PFSK-1 (cell line): ENCODE measurements at regions not wholly inside any gene's neighbourhood (a gene's known extent, or its start where the extent isn't known, plus 50 kb on each side); places are given as distances from the start of the nearest gene placed in this dataset.

Experiments used
- FOXP2 ChIP-seq: optimal IDR thresholded peaks from 2 replicates; pipeline ENCODE3; 2011; ENCODE audit warnings: borderline replicate concordance, control low read depth, inconsistent platforms; ENCODE audit not compliant: insufficient read depth; ENCODE audit errors: extremely low read length, extremely low read depth
- POLR2AphosphoS5 ChIP-seq: IDR thresholded peaks from 2 replicates; pipeline ENCODE4 v1.6.1; 2012; ENCODE audit warnings: low read depth, mild to moderate bottlenecking, control low read depth, low read length, moderate library complexity
- SIN3A ChIP-seq: IDR thresholded peaks from 2 replicates; pipeline ENCODE4 v1.6.1; 2012; ENCODE audit warnings: mild to moderate bottlenecking, low read length, moderate library complexity, borderline replicate concordance; ENCODE audit not compliant: insufficient read depth
- TAF1 ChIP-seq: IDR thresholded peaks from 2 replicates; pipeline ENCODE4 v1.6.1; 2012; ENCODE audit warnings: low read length, control low read depth, borderline replicate concordance; ENCODE audit not compliant: insufficient read depth
- TF ChIP-seq, protein P1 (sequence below), 2 experiments: IDR thresholded peaks; 2 replicates each; pipeline versions ENCODE4 v1.6.1 to v1.8.0; 2011 to 2012; ENCODE audit warnings: low read depth in 2 of 2, low read length in 2 of 2, control low read depth in 1 of 2, inconsistent platforms in 1 of 2, mild to moderate bottlenecking in 1 of 2, moderate library complexity in 1 of 2; ENCODE audit not compliant: insufficient read depth in 1 of 2

DNA sequence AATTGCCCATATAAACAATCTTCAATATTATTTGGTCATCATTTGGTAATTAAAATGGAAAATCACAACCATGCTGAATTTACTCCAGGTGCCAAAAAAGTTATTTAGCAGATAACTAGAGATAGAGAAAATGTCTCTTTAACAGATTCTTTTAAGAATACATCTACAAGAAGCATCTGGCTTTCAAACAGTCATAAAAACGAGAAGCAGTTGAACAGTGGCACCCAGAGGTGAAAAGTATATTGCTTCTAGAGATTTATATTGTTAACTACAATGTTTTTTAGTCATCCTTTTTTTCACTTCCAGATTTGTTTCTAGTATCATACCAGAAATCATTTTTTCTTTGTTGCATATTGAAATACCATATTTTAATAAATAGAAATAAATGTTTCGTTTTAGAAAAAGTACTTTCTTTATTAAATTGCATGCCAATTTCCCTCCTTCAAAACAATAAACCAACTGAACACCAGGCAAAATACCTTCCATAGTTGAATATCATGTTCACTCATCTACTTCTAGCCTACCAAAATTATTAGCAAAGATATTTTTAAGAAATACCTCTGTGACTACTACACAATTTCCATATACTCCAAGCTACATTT is 65.4 kb upstream of the HNRNPA3 start:
- no peak for TF ChIP-seq FOXP2
- TF ChIP-seq, protein P1, sequence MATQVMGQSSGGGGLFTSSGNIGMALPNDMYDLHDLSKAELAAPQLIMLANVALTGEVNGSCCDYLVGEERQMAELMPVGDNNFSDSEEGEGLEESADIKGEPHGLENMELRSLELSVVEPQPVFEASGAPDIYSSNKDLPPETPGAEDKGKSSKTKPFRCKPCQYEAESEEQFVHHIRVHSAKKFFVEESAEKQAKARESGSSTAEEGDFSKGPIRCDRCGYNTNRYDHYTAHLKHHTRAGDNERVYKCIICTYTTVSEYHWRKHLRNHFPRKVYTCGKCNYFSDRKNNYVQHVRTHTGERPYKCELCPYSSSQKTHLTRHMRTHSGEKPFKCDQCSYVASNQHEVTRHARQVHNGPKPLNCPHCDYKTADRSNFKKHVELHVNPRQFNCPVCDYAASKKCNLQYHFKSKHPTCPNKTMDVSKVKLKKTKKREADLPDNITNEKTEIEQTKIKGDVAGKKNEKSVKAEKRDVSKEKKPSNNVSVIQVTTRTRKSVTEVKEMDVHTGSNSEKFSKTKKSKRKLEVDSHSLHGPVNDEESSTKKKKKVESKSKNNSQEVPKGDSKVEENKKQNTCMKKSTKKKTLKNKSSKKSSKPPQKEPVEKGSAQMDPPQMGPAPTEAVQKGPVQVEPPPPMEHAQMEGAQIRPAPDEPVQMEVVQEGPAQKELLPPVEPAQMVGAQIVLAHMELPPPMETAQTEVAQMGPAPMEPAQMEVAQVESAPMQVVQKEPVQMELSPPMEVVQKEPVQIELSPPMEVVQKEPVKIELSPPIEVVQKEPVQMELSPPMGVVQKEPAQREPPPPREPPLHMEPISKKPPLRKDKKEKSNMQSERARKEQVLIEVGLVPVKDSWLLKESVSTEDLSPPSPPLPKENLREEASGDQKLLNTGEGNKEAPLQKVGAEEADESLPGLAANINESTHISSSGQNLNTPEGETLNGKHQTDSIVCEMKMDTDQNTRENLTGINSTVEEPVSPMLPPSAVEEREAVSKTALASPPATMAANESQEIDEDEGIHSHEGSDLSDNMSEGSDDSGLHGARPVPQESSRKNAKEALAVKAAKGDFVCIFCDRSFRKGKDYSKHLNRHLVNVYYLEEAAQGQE (IDR thresholded peaks at IDR 0.05; ENCODE audit: insufficient read depth in 1 of 2, low read depth in 2 of 2, low read length in 2 of 2) = no peak
- TF ChIP-seq TAF1 = no peak
- no peak for TF ChIP-seq POLR2AphosphoS5
- no peak for TF ChIP-seq SIN3A

DNA sequence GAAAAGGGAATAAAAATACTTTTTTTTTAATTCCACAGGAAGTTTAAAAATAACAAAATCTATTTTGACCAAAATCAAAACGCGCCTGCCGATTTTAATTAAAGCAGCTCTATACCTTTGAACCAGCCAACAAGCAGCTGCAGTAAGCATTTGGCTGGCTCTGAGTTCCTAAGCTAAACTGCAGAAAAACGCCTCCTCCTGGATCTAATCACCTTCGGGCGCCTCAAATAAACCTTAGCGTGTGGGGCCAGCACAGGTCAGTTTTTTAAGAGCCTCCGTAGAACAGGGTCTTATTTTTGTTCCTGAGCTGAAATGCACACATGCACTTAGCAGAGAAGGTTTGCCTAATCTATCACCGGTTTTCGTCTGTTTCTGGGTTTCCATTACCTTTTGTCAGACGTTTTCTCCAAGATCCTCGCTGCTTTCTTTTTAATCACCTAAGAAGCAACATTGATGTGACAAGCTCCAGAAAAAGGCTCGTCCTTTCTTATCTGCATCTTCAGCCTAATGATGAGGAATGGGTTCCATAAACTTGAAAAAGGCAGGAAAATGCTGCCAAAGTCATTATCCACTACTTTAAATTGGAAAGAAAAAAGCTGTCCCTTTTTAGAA is 64.7 kb upstream of the HNRNPA3 start:
- no peak for TF ChIP-seq SIN3A
- TF ChIP-seq FOXP2 = no peak
- TF ChIP-seq POLR2AphosphoS5 = no peak
- TF ChIP-seq TAF1 = no peak
- TF ChIP-seq, protein P1 (IDR thresholded peaks at IDR 0.05; ENCODE audit: insufficient read depth in 1 of 2, low read depth in 2 of 2, low read length in 2 of 2) = no peak

DNA sequence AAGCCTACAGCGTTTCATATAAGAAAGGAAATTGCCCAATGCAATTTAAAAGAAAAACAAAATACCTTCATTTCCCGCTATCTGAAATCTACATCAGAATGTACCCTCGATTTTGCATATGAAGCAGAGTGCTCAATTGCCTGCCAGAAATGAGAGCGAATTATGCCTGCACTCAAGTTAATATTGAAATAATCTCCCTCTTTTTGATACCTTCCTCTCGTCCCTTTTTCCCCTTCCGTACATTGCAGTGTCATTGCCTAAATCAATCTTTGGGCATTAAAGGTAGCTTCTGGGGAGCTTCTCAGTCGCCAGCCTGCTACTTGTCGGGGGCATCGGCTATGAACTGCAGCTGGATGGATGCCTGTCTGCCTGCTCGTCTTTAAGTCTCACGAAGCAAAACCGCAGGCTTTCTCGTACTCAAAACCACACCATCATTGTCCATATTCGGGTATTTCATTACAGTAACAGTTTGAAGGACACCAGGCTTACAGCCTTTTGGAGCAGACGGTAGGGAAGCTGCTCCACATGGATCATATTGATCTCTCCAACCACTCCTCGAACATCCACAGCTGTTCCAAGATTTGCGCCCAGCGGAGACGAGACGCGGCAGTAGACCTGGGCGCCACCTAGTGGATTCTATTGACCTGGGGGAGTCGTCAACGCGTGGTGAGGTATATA is 64.0 kb upstream of the HNRNPA3 start:
- no peak for TF ChIP-seq FOXP2
- no peak for TF ChIP-seq POLR2AphosphoS5
- no peak for TF ChIP-seq SIN3A
- TF ChIP-seq TAF1 = no peak
- TF ChIP-seq, protein P1 (IDR thresholded peaks at IDR 0.05; ENCODE audit: insufficient read depth in 1 of 2, low read depth in 2 of 2, low read length in 2 of 2) = no peak

DNA sequence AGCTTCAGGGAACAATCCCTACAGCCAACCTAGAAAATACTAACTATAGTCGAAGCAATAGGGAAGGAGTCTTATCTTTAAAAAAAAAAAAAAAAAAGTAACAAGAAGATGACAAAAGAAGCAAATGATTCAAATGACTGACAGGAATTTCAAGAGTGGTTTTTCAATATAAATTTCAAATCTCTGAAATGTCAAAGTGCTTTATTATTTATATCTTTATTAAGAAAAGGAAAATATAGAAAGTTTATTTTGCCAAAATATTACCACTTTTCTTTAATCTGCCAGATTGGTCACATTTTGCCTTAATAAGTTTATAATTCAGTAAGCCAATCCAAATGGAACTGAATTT is 63.5 kb upstream of the HNRNPA3 start:
- TF ChIP-seq SIN3A = no peak
- no peak for TF ChIP-seq POLR2AphosphoS5
- TF ChIP-seq, protein P1 (IDR thresholded peaks at IDR 0.05; ENCODE audit: insufficient read depth in 1 of 2, low read depth in 2 of 2, low read length in 2 of 2) = no peak
- TF ChIP-seq TAF1 = no peak
- no peak for TF ChIP-seq FOXP2
